HG02610 (cell line): ENCODE measurements at regions not wholly inside any gene's neighbourhood (a gene's known extent, or its start where the extent isn't known, plus 50 kb on each side); places are given as distances from the start of the nearest gene placed in this dataset.
"Not testable (repeated sequence)": the region's sequence is repeated elsewhere in the genome, so short reads cannot be mapped to it uniquely, and the experiment has no call there.

Experiments used
- ATAC-seq: cut with Tn5 transposase; IDR thresholded peaks from one replicate; pipeline ENCODE4 v1.9.1; 2021; ENCODE audit warnings: mild to moderate bottlenecking, moderate library complexity; ENCODE audit not compliant: unreplicated experiment

DNA sequence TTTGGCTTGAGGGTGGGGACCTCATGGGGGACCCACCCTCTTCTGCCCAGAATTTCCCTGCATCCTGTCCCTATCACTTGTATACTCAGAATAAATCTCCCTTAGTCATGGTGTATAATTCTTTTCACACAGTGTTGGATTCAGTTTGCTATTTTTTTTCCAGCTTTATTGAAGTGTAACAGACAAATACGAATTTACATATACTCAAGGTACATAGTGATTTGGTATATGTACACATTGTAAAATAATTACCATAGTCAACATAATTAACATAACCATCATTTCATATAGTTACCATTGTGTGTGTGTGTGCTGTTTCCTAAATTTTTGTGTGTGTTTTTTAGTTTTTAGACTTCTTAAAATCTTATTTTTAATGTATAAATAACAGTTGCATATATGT, 269.9 kb downstream of the CNTNAP3 start:
- not testable (repeated sequence) for ATAC-seq

DNA sequence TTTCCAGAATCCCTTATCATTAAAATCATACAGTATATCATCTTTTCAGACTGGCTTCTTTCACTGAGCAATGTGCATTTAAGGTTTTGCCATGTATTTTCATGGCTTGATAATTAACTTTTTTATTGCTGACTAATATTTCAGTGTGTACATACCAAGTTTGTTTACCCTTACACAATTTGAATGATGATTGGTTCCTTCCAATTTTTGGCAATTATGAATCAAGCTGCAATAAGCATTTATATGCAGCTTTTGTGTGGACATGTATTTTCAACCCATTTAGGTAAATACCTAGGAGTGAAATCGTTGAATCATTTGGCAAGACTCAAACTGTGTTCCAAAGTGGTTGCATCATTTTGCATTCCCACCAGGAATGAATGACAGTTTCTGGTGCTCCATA, 272.8 kb downstream of the CNTNAP3 start:
- ATAC-seq: not testable (repeated sequence)

DNA sequence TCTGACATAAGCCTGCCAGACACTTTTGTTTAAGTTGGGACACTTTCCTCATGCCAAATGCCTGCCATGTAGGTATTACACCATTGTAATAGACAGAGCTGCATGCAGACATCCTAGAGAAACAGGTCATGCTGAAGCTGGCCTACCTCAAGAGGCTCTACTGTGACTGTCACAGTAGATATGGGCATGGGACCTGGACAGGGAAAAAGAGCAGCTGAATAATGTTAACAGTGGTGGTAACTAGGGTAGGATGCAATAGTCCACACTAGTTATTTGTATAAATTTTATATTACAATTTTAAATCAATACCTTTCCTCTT, 273.2 kb downstream of the CNTNAP3 start:
- not testable (repeated sequence) for ATAC-seq

DNA sequence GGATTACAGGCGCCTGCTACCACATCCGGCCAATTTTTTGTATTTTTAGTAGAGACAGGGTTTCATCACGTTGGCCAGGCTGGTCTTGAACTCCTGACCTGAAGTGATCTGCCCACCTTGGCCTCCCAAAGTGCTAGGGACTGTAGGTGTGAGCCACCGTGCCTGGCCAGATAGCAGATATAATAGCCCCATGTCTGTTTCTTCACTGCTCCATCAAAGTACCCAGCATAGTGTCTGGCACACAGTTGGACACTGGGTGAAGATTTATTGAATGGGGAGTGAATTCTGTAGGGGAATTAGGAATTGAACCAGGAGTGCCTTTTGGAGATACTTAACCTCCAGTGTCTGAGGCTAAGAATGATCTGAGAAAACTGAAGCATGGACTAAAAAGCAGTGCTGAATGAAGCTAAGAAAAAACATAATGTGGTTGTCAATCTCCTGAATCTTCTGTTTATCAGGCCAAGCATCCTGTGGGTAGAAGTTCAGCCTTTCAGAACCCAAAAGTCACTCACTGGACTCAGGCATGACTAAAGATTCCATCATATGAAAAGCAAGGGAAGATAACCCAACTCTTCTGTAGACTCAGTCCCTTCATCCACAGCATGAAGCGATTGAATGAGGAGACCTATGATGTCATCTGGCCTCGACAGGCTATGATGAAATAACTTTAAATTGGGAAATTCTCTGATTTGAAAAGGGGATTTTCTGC, 273.7 kb downstream of the CNTNAP3 start:
- ATAC-seq: not testable (repeated sequence)

DNA sequence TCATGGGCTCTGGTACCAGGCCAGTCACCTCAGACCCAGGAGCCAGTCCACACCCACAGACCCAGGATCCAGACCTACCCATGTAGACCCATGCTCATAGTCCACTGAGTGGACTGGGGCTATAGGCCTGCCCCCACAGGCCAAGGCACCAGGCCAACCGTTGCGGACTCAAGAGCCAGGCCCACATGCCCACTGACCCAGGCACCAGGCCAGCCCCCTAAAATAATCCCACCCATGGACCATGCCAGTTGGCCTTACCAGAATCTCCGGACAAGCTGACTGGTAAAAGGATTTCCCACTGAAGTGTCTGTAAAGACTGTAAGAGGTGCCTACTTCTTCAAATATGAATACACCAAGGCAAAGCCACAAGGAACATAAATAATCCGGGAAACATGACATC, 278.2 kb downstream of the CNTNAP3 start:
- not testable (repeated sequence) for ATAC-seq

DNA sequence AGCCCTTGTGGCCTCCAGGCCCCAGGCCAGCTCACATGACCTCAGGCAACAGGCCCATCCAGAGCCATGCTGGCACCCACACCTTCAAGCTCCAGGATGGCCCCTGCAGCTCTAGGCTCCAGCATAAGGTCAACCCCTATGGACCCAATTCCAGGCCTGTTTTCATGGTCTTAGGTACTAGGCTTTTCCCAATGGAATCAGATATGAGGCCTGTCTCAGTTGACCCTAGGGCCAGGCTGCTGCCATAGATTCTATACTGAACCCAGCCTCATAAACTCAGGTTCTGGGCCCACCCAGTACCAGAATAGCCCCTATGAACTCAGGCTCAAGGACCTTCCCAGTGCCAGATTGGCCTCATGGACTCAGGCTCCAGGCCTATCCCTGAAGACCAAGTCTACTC, 278.6 kb downstream of the CNTNAP3 start:
- not testable (repeated sequence) for ATAC-seq

DNA sequence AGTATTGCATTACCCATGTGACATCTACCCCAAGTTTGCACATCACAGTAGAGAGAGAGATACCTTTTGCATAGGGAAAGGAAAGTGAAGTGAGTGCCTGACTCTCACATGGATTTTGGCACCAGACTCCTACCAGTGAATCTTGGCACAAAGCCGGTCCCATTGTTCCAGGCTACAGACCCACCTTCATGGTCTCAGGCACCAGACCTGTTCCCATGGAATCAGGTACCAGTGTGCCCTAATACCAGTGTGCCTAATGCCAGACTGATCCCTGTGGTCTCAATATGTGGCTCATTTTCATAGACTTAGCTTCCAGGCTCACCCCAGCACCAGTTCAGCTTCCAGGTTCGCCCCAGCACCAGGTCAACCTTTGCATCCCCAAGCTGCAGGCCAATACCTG, 279.1 kb downstream of the CNTNAP3 start:
- ATAC-seq: not testable (repeated sequence)

DNA sequence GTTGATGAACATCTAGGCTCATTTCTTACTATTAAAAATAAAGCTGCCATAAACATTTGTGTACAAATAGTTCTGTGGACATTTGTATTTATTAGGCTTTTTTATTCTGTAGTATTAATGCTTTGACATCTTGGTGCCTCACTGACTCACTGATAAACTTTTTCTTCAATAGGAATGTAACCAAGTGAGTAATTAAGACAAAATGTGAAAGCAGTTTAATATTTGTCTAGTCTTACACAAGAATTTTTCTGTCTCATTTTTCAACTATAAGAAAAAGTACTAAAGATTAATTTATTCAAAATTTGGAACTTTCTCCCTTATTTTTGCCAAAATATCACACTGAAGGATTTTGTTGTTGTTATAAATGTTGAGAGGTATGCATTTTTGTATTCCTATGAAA, 282.2 kb downstream of the CNTNAP3 start:
- not testable (repeated sequence) for ATAC-seq

DNA sequence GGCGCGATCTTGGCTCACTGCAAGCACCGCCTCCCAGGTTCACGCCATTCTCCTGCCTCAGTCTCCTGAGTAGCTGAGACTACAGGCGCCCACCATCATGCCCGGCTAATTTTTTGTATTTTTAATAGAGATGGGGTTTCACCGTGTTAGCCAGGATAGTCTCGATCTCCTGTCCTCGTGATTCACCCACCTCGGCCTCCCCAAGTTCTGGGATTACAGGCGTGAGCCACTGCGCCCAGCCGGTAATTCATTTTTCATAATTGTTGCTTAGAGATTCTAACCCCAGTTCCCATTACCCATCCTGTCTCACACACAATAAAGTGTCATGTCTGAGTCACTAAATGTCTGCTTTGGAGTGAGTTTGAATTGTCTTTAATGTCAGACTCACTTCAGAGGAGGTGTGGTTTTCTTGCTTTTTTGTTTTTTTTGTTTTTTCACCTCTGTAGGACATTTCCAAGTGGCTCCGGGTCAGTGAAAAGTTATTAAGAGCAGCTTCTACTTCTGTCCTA, 281.2 kb upstream of the FAM240B start:
- ATAC-seq: not testable (repeated sequence)

DNA sequence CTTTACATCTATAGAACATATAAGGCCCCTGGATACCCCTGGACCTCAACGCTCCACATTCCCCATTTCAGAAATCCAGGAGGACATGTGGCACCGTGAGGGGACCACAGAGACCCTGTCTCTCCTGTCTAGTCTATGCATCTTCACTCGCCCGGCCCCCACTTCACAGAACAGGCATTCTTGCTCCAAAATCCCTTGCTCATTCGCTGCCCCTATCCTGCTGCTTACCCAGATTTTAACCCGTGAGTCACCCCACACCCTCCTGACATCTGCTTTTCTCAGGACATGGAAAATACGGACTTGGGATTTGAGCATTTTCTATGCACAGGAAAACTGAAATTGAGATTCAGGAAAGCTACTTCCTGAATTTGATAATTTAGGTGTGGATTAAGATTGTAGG, 279.3 kb upstream of the FAM240B start:
- ATAC-seq: not testable (repeated sequence)

DNA sequence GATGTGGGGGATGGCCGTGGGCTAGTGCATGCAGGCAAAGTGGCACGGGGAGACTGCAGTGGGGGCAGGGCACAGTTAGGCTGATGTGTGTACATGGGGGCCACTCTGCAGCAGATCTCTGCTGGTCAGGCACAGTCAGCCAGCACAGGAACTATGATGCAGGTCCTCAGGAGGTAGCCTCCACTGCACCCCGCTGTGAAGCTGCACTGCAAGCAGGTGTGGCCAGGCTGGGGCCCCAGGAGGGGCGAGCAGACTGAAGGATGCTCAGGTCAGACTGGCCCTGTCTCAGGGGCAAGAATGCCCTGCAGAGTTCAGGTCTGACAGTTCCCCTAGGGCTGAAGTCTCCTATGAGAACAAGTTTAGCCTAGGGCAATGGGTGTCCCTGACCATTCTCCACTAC, 273.8 kb upstream of the FAM240B start:
- not testable (repeated sequence) for ATAC-seq

DNA sequence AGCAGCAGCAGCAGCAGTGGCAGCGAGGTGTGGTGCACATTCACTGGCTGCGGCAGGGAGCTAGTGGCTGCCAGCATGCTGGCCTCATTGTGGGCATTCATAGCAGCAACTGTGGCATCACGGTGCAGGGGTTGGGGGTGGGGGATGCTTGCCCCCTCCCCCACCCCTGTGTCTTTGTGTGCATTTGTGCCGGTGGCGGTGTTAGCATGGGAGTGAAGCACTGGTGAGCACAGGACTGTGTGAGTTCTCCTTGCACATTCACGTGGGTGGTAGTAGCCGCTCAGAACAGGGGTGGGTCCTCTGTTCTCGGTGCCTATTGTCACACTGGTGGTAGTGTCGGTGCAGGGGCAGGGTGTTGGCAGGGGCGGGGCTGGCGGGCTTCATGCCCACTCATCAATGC, 273.2 kb upstream of the FAM240B start:
- ATAC-seq: not testable (repeated sequence)

DNA sequence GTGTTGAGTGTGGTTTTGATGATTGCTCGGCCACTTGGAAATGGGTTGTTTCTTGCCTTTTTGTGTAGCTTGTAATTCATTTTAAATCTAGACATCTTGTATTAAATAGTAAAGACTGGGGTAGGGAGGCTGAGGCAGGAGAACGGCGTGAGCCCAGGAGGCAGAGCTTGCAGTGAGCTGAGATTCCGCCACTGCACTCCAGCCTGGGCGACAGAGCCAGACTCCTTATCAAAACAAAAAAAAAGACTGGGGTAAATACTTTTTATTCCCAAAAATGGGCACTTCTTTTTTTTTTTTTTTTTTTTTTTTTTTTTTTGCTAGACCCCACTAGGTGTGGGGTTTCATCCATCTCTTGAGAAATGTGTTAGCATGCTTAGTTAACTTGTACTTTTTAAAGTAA, 258.8 kb upstream of the FAM240B start:
- not testable (repeated sequence) for ATAC-seq

DNA sequence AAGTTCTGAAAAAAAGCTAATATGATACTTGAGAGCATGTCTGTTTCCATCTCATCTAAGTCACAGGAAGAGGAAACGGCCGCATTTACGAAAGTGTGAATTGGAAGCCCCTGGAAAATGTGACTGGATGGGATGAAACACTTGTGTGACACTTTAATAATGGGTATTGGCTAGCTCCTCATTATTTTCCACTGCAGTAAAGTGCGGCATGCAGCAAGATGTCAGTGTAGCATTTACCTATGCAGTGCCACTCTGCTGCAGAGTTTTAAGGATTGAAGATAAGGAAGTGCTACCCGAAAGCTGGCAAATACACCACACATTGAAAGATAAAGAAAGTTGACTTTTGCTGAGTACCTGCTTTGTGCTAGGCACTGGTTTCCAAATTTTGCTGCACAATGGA, 249.5 kb upstream of the FAM240B start:
- ATAC-seq: not testable (repeated sequence)

DNA sequence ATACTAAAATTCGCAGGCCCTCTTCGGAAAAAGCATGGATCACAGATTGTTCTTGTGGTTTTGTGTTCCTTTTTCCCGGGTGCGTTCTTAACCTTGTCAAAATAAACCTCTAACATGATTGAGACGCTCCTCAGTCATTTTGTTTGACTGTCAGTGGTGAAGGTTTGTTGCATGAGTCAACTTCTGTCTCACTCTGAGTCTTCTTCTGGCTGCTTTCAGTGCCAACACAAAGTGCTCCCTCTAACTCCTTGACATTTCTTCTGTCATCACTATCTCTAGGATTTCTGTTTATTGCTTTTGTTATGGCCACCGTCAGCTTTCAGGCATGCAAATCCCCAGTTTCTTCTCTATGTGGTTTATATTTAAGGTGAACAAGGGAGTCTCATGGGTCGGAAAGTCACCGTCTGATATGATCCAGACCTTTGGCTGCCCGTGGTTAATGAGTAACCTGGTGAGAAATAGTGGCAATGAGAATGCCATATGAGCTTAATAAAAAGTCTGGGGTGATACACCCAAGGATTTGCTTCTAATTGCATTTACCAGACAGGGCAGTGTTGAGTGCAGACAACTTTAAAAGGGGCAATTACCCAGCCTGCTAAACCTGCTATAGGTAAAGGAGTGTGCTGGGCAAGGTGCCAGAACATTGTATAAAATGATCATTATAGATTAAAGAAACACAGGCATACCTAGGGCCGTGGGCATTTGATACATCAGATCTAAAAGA, 248.9 kb upstream of the FAM240B start:
- ATAC-seq: not testable (repeated sequence)

DNA sequence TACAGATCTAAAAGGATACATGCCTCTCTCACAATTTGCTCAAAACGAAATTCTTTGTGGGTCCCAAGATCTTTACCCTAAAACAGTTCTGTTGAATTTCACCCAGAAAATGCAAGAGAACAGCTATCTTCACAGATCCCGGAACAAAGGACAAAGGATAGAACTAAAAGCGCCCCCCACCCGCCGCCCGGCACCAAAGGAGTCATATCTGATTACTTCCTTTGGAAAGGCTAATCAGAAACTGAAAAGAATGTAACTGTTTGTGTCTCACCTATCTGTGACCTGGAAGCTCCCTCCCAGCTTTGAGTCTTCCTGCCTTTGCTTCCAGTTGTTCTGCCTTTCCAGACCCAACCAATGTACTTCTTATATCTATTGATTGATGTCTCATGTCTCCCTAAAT, 247.9 kb upstream of the FAM240B start:
- ATAC-seq: not testable (repeated sequence)

DNA sequence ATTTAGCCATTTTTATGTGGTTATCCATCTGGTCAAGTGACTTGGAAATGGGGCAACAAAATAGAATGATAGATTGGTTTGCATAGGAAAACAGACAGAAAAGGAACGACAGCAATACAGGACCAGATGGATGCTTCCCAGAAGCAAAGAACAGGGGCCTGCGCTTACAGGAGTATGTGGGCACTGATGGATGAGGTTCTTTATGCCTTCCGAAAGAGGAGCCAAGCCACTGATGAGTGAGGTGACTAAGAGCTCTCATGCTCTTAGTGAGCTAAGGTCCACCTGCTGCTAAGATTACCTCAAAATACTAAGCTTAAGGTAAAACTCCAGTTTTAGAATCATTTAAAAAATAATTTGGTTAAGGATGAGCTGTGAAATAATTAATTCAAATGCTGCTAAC, 247.4 kb upstream of the FAM240B start:
- not testable (repeated sequence) for ATAC-seq

DNA sequence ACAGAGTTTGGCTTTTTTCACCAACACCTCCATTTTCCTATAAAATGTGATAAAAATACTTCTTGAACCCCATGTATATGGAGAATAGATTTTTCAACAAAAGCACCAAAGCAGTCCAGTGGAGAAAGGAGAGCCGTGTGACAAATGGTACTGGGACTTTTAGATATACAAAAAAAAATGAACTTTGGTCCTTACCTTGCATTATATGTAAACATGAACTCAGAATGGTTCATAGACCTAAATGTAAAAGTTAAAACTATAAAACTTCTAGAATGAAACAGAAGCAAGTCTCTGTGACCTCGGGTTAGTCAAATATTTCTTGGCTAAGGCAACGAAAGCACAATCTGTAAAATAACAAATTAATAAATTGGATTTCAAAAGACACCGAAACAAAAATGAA, 239.9 kb upstream of the FAM240B start:
- ATAC-seq: not testable (repeated sequence)

DNA sequence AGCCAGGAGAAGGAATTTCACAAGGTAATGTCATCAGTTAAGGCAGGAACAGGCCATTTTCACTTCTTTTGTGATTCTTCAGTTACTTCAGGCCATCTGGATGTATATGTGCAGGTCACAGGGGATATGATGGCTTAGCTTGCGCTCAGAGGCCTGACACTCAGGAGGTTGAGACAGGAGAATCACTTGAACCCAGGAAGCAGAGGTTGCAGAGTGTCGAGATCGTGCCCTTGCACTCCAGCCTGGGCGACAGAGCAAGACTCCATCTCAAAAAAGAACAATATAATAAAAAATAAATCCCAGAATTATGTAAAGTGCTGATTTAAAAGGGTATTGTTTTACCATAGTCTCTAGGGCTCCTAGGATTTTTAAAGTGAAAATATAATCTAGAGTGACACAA, 235.9 kb upstream of the FAM240B start:
- ATAC-seq: not testable (repeated sequence)

DNA sequence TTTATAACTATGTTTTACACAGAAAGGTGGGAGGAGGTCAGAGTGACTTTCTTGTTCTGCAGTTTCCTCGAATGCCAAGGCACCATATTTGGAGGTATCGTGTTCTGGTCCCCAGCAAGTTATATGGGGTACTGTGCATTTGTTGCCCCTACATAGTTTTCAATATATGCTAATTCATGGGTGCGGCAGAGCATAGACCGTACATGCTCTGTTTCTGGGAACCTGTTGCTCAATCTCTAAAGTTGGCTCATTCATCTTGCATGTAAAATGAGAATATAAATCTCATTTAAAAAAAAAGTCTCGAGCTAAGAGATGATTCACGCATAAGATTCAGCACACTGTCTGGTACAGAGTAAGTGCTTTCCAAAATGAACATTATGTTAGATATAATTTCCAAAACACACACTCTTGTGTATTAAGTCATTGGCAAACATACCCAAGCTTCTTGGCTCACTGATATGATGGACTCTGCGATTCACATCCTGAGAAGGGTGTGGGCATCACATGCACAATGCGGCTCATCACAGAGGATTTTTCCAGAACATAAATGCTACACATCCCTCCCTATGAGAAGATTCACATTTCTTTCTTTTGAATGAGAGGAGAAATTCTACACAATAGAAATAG, 232.9 kb upstream of the FAM240B start:
- ATAC-seq: not testable (repeated sequence)

DNA sequence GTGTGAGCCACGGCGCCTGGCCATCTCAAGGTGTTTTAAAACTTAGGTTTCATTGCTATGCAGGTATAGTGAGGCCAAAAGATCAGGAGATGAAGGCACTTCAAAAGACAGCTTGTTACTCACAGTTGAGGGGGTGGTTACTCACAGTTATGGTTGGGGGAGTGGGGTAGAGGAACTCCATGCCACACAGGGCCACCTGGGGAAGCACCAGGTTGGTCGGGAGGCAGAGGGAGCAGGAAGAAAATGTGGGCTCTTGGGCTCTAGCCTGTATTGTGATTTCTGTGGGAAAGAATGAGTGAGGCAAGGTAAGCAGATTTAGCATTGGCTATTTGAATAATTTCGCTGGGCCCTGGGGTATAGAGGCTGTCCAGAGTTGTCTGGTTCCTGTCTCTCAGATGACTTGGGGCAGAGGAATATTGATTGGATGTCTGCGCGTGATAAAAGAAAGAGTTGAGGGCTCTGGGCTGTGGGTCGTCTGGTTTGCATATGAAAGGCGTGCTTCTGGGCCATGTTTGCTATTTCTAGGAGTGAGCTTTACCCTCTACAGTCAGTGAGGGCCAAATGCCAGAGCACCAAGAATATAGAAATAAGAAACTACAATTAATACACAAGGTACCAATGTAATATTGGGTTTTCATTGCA, 226.1 kb upstream of the FAM240B start:
- ATAC-seq: not testable (repeated sequence)
